ENCODE measurements at regions not wholly inside any gene's neighbourhood (a gene's known extent, or its start where the extent isn't known, plus 50 kb on each side); places are given as distances from the start of the nearest gene placed in this dataset.

DNA sequence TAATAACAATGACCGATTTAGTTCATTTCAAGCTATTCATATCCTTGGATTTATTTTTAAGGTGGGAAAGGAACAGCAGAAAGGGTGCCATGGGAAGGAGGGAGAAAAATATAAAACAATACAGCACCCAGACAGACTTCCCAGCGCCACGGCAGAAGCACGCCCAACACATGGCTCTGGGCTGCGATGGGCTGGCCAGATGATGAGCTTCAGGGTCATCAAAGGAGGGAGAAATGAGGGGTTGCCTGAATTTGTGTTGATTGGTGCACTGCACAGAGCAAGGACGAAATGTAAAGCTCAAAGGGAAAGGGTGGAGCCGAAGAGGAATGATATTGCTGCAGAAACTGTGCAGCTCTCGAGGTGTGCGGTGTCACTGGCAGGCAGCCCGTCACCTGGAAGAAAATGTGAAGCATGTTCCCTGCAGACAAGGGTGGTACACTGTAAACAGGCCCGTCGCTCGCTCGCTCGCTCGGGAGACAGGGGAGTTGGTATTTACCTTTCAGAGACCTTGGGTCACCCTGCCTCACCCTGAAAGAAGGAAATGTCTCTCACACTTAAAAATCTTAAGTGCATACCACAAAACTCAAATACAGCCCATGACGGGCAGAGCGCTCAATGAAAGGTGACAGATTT lies 195.5 kb upstream of the CTAGE1 start:
- no peaks in the 10 kb centered on the region for H3K9me3 ChIP-seq (ENCODE audit: control insufficient read depth, insufficient read depth, low read length)
- no peaks in the 10 kb centered on the region for H3K27me3 ChIP-seq (ENCODE audit: control insufficient read depth, insufficient read depth, low read length)
- H3K4me3 ChIP-seq (ENCODE audit: low read depth, low read length), result no peak overlapping the region
- H3K36me3 ChIP-seq (ENCODE audit: control insufficient read depth, insufficient read depth, low read length), result no peaks in the 10 kb centered on the region
- no peaks in the 10 kb centered on the region for H3K4me1 ChIP-seq (ENCODE audit: control insufficient read depth, insufficient read depth, low read length)
- no peak overlapping the region for H3K9ac ChIP-seq (ENCODE audit: low read depth, low read length)

DNA sequence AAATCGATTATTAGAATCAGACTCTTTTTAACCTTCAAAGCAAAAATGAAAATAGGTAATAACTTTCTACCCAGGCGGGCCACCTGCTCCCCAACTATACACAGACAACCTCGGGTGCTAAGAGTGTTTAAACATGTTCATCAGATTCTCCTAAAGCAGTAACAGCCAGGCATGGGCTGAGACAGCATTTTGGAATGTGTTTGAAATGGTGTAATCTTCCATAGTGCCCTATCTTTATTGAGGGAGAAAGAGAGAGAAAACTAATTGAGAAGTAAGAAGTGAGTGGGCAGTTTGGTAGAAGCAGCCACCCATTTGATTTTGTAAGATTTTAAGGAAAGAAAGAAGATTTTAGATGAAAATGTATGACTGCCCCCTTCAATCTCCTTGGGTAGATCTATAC lies 196.1 kb upstream of the CTAGE1 start:
- no peak overlapping the region for H3K9ac ChIP-seq (ENCODE audit: low read depth, low read length)
- no peaks in the 10 kb centered on the region for H3K9me3 ChIP-seq (ENCODE audit: control insufficient read depth, insufficient read depth, low read length)
- no peak overlapping the region for H3K4me3 ChIP-seq (ENCODE audit: low read depth, low read length)
- no peaks in the 10 kb centered on the region for H3K36me3 ChIP-seq (ENCODE audit: control insufficient read depth, insufficient read depth, low read length)
- H3K27me3 ChIP-seq (ENCODE audit: control insufficient read depth, insufficient read depth, low read length), result no peaks in the 10 kb centered on the region
- no peaks in the 10 kb centered on the region for H3K4me1 ChIP-seq (ENCODE audit: control insufficient read depth, insufficient read depth, low read length)

DNA sequence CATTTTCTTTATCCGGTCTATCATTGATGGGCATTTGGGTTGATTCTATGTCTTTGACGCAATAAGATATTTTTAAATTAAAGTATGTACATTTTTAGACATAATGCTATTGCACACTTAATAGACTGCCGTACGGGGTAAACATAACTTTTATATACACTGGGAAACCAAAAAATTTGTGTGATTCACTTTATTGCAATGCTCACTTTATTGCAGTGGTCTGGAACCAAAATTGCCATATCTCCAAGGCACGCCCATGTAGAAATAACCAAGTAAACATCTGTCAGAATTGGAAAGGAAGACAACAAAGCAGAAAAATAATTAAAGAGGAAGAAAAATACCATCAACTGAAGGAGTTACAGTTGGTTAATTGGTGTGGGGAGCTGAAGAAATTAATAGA lies 205.8 kb upstream of the CTAGE1 start:
- H3K9me3 ChIP-seq (ENCODE audit: control insufficient read depth, insufficient read depth, low read length), result no peaks in the 10 kb centered on the region

DNA sequence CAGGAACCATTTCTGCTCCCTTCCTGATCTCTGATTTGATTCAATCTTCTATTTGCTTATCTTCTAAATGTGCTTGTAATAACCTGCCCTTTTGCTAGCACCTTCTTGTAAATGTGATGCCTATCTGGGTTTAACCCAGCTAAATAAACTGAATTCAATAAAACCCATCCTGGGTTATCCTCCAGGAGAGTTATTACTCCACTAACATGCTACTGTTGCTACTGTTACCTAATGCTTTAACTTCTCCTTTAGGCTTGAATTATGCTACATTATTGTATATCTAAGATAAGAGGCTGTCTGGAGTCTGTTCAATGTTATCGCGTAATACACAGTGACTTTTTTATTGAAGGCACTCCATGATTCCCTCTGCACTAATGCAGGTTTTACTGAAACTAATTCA lies 206.5 kb upstream of the CTAGE1 start:
- no peaks in the 10 kb centered on the region for H3K9me3 ChIP-seq (ENCODE audit: control insufficient read depth, insufficient read depth, low read length)
- H3K9ac ChIP-seq (ENCODE audit: low read depth, low read length), result no peak overlapping the region
- H3K27me3 ChIP-seq (ENCODE audit: control insufficient read depth, insufficient read depth, low read length), result no peaks in the 10 kb centered on the region
- no peak overlapping the region for H3K4me3 ChIP-seq (ENCODE audit: low read depth, low read length)
- no peaks in the 10 kb centered on the region for H3K36me3 ChIP-seq (ENCODE audit: control insufficient read depth, insufficient read depth, low read length)
- no peaks in the 10 kb centered on the region for H3K4me1 ChIP-seq (ENCODE audit: control insufficient read depth, insufficient read depth, low read length)

More for the DNA sequence above, 205.8 kb upstream of the CTAGE1 start:
- H3K27me3 ChIP-seq (ENCODE audit: control insufficient read depth, insufficient read depth, low read length), result no peaks in the 10 kb centered on the region
- H3K4me3 ChIP-seq (ENCODE audit: low read depth, low read length), result no peak overlapping the region
- no peaks in the 10 kb centered on the region for H3K4me1 ChIP-seq (ENCODE audit: control insufficient read depth, insufficient read depth, low read length)
- no peak overlapping the region for H3K9ac ChIP-seq (ENCODE audit: low read depth, low read length)
- no peaks in the 10 kb centered on the region for H3K36me3 ChIP-seq (ENCODE audit: control insufficient read depth, insufficient read depth, low read length)

DNA sequence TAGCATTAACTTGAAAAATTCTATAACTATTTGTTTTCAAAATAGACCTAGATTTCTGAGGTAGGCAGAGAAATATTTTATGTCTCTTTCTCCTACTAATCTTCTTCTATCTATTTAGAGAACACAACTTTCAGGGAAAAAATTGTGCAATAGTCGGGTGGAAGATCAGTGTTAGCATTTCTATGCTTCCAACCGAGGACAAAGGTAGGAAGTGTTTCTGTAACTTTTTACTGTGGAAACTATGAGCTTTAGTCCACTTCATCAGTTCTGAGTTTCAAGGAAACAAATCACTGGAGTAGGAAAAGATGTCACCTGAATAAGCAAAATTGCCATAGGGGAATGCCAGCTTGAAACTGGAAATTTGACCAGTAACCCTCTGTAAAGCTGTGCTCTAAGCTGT lies 207.7 kb upstream of the CTAGE1 start:
- no peaks in the 10 kb centered on the region for H3K36me3 ChIP-seq (ENCODE audit: control insufficient read depth, insufficient read depth, low read length)
- no peak overlapping the region for H3K9ac ChIP-seq (ENCODE audit: low read depth, low read length)
- H3K4me3 ChIP-seq (ENCODE audit: low read depth, low read length), result no peak overlapping the region

DNA sequence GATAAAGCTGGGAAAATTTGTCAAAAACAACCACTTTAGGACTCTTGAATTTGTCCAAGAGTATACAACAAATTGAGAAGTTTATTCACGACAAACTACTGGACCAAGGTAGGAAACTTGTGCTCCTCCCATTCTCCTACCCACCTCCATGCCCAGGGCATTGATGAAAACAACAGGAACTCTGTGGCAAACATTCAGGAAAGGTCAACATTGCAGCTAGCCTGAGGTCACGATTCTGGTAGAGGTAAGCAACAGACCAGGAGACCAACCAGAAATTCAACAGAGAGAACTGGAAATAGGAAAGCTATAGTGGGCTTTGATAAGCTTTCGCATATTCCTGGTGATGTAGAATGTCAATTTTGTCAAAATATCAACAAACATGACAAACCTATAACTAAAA lies 209.1 kb upstream of the CTAGE1 start:
- H3K4me3 ChIP-seq (ENCODE audit: low read depth, low read length), result no peak overlapping the region
- H3K9ac ChIP-seq (ENCODE audit: low read depth, low read length), result no peak overlapping the region
- no peaks in the 10 kb centered on the region for H3K9me3 ChIP-seq (ENCODE audit: control insufficient read depth, insufficient read depth, low read length)
- no peaks in the 10 kb centered on the region for H3K27me3 ChIP-seq (ENCODE audit: control insufficient read depth, insufficient read depth, low read length)
- no peaks in the 10 kb centered on the region for H3K36me3 ChIP-seq (ENCODE audit: control insufficient read depth, insufficient read depth, low read length)
- H3K4me1 ChIP-seq (ENCODE audit: control insufficient read depth, insufficient read depth, low read length), result no peaks in the 10 kb centered on the region

More for the DNA sequence above, 207.7 kb upstream of the CTAGE1 start:
- Histone ChIP-seq H3K4me1 (ENCODE audit: control insufficient read depth, insufficient read depth, low read length) (no peaks in the 10 kb centered on the region), H3K9me3 (ENCODE audit: control insufficient read depth, insufficient read depth, low read length) (no peaks in the 10 kb centered on the region), H3K27me3 (ENCODE audit: control insufficient read depth, insufficient read depth, low read length) (no peaks in the 10 kb centered on the region)

DNA sequence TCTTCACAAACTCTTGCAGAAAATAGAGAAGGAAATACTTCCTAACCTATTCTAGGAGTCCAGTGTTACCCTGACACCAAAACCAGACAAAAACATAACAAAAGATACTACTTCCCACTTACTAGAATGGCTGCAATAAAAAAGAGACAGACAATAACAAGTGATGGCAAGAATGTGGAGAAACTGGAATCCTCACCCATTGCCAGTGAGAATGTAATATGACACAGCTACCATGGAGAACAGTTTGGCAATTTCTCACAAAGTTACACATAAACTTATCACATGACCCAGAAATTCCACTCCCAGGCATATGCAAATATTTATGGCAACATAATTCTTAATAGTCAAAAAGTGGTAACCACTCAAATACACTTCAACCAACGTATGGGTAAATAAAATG lies 209.8 kb upstream of the CTAGE1 start:
- no peaks in the 10 kb centered on the region for H3K9me3 ChIP-seq (ENCODE audit: control insufficient read depth, insufficient read depth, low read length)
- no peaks in the 10 kb centered on the region for H3K27me3 ChIP-seq (ENCODE audit: control insufficient read depth, insufficient read depth, low read length)
- no peak overlapping the region for H3K9ac ChIP-seq (ENCODE audit: low read depth, low read length)
- H3K4me3 ChIP-seq (ENCODE audit: low read depth, low read length), result no peak overlapping the region
- no peaks in the 10 kb centered on the region for H3K4me1 ChIP-seq (ENCODE audit: control insufficient read depth, insufficient read depth, low read length)
- H3K36me3 ChIP-seq (ENCODE audit: control insufficient read depth, insufficient read depth, low read length), result no peaks in the 10 kb centered on the region

DNA sequence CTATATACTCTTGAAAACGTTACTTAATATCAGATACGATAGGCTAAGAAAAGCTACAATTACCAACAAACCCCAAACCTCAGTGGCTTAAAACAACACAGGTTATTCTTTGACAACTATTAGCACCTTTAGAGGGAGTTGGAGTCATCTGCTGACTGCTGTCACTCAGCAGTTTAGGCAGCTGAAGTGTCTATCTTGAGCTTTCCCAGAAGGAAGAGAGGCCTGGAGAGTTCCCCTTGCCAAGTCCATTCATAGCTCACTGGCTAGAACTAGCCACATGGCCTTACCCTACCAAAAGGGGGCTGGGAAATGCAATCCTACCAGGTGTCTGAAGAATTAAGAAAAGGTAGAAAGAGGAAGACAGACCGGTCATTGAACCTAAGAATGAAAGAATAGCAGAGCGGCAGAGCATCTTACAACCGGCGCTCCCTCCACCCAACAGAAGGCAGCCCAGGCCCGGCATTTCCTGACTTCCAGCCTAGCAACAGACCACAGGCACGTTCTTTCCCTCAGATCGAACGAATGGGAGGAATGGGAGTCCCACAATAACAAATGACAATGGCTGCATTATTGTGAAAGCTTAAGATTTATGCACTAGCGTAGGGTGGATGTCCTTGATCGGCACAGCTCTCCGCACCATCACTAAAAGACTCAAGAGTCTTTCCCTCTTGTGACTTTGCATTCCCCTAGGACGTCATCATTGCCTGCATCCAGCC lies 211.2 kb upstream of the CTAGE1 start:
- Histone ChIP-seq H3K4me1 (ENCODE audit: control insufficient read depth, insufficient read depth, low read length) (no peaks in the 10 kb centered on the region), H3K9ac (ENCODE audit: low read depth, low read length) (no peak overlapping the region), H3K27me3 (ENCODE audit: control insufficient read depth, insufficient read depth, low read length) (no peaks in the 10 kb centered on the region), H3K36me3 (ENCODE audit: control insufficient read depth, insufficient read depth, low read length) (no peaks in the 10 kb centered on the region), H3K4me3 (ENCODE audit: low read depth, low read length) (no peak overlapping the region), H3K9me3 (ENCODE audit: control insufficient read depth, insufficient read depth, low read length) (no peaks in the 10 kb centered on the region)

DNA sequence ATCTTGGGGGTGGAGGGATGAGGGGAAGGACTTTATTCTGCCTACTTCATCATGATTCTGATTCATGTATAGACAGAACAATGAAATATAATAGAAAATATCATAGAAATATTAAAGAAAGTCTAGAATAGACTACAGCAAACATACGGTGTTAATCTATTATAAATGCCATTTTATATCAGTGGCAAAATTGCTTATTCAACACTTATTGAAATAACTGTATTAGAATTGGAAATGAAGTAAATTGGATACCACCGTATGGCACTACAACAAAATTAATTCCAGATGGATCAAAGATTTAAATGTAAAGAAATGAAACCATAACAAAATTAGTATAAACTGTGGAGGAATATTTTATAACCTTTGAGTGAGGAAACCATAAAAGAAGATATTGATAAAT lies 213.3 kb upstream of the CTAGE1 start:
- H3K9ac ChIP-seq (ENCODE audit: low read depth, low read length), result no peak overlapping the region
- no peaks in the 10 kb centered on the region for H3K9me3 ChIP-seq (ENCODE audit: control insufficient read depth, insufficient read depth, low read length)
- no peak overlapping the region for H3K4me3 ChIP-seq (ENCODE audit: low read depth, low read length)
- H3K27me3 ChIP-seq (ENCODE audit: control insufficient read depth, insufficient read depth, low read length), result no peaks in the 10 kb centered on the region
- no peaks in the 10 kb centered on the region for H3K36me3 ChIP-seq (ENCODE audit: control insufficient read depth, insufficient read depth, low read length)
- H3K4me1 ChIP-seq (ENCODE audit: control insufficient read depth, insufficient read depth, low read length), result no peaks in the 10 kb centered on the region

DNA sequence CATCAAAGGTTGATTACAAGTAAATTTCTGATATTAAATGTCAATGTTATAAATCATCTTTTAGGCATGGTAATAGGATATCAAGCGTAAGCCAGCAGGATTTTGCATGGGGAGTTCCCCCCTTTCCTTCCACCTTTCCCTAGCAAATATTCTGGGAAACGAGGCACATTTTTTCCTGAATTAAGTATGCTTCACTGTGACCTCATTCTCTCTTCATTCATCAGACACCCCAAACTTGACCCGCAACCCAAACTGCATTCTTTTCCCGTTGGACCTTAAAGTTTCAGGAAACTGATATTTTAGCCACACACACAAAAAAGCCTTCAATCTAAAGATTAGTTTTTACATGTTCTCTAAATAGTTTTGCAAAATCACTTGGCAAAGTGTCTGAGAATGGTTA lies 214.5 kb upstream of the CTAGE1 start:
- Histone ChIP-seq H3K4me1 (ENCODE audit: control insufficient read depth, insufficient read depth, low read length) (no peaks in the 10 kb centered on the region), H3K4me3 (ENCODE audit: low read depth, low read length) (no peak overlapping the region), H3K36me3 (ENCODE audit: control insufficient read depth, insufficient read depth, low read length) (no peaks in the 10 kb centered on the region), H3K27me3 (ENCODE audit: control insufficient read depth, insufficient read depth, low read length) (no peaks in the 10 kb centered on the region), H3K9me3 (ENCODE audit: control insufficient read depth, insufficient read depth, low read length) (no peaks in the 10 kb centered on the region), H3K9ac (ENCODE audit: low read depth, low read length) (no peak overlapping the region)

DNA sequence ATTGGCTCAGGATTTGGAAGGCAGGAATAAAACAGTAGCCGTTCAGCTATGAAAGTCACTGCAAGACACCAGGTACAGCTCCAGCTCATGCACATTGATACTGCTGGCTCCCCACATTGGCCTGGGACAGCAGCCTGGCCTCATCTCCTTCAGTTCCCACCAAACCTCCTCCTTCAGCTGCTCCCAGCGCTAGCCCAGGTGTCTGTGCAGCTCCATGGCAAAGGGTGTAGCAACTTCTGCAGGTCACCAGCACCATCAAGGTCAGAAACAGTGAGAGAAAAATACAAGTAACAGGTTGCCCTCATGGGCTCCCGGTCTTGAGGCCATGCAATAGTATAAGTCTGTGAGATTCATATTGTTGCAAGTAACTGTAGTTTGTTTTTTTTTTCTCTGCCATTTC lies 216.7 kb upstream of the CTAGE1 start:
- no peaks in the 10 kb centered on the region for H3K9me3 ChIP-seq (ENCODE audit: control insufficient read depth, insufficient read depth, low read length)
- H3K27me3 ChIP-seq (ENCODE audit: control insufficient read depth, insufficient read depth, low read length), result no peaks in the 10 kb centered on the region
- H3K4me1 ChIP-seq (ENCODE audit: control insufficient read depth, insufficient read depth, low read length), result no peaks in the 10 kb centered on the region
- H3K4me3 ChIP-seq (ENCODE audit: low read depth, low read length), result peak overlapping the region; percentile 31
- no peak overlapping the region for H3K9ac ChIP-seq (ENCODE audit: low read depth, low read length)
- H3K36me3 ChIP-seq (ENCODE audit: control insufficient read depth, insufficient read depth, low read length), result no peaks in the 10 kb centered on the region

DNA sequence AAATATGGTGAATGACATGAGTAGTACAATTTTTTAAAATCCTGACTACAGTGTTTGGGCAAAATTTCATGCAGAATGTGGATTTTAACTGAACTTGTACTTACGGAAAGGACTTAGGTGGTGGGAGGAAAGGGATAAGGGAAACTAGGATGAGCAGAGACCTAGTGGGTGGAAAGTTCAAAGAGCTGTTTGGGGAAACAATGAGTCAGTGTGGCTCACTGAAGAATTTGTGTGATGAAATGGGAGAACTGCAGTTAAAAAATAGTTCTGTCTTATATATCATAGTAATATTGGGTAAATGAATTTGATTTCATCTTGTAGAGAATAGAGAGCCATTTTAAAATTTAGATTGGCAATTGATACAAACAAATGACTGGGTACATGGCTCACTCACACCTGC lies 220.1 kb upstream of the CTAGE1 start:
- H3K36me3 ChIP-seq (ENCODE audit: control insufficient read depth, insufficient read depth, low read length), result no peaks in the 10 kb centered on the region
- H3K4me3 ChIP-seq (ENCODE audit: low read depth, low read length), result no peak overlapping the region
- H3K4me1 ChIP-seq (ENCODE audit: control insufficient read depth, insufficient read depth, low read length), result no peaks in the 10 kb centered on the region
- H3K9me3 ChIP-seq (ENCODE audit: control insufficient read depth, insufficient read depth, low read length), result no peaks in the 10 kb centered on the region
- H3K27me3 ChIP-seq (ENCODE audit: control insufficient read depth, insufficient read depth, low read length), result no peaks in the 10 kb centered on the region
- H3K9ac ChIP-seq (ENCODE audit: low read depth, low read length), result no peak overlapping the region
